ENCODE measurements at regions not wholly inside any gene's neighbourhood (a gene's known extent, or its start where the extent isn't known, plus 50 kb on each side); places are given as distances from the start of the nearest gene placed in this dataset.
A peak's percentile ranks its signal among the peaks of the same experiment; 100 is the strongest.

- TF ChIP-seq RAD21 (IDR thresholded peaks at IDR 0.05 in 1 of 2, conservative IDR thresholded peaks at IDR 0.05 in 1 of 2; ENCODE audit: low read depth in 2 of 2, low read length in 2 of 2) (peak in 1 of 2 experiments; percentile 15; a peak in 1 of 4 replicates), CEBPB (IDR thresholded peaks at IDR 0.05; ENCODE audit: low read depth, low read length) (no peak), KDM4A (IDR thresholded peaks at IDR 0.05; ENCODE audit: low read depth, low read length, severe bottlenecking) (no peak)
- CTCF ChIA-PET (ENCODE audit: partially characterized antibody), result interaction anchor here (3.3 kb wide), 1 partner anchor 37 kb away, joined by 17 read pairs; no protein-coding TSS in a partner anchor
- FAIRE-seq (no peak), DNase-seq (ENCODE audit: low read depth in 1 of 2, low spot score in 2 of 2) (no peak)
- 89% methylated on average over 25 of the region's 26 CpGs; no CpG with 5 or more reads in 1 of the 2 experiments for WGBS, 2 experiments (ENCODE audit: extremely low coverage in 1 of 2, insufficient coverage in 1 of 2, insufficient read length in 1 of 2, insufficient replicate concordance in 2 of 2, low coverage in 1 of 2, low lambda C conversion rate in 2 of 2, missing lambda C conversion rate in 1 of 2)
- no peak overlapping the region for H3K27ac ChIP-seq (ENCODE audit: low read depth, low read length)
- no peak overlapping the region for H4K8ac ChIP-seq (ENCODE audit: extremely low read depth, insufficient read depth, low read length)
- no peaks in the 10 kb centered on the region for H3K27me3 ChIP-seq (replicated peaks in 1 of 4; ENCODE audit: control insufficient read depth in 3 of 4, extremely low read depth in 1 of 4, insufficient read depth in 3 of 4, low read length in 3 of 4)
- no peak overlapping the region for H2BK20ac ChIP-seq (ENCODE audit: low read length)
- H4K20me1 ChIP-seq (replicated peaks in 1 of 2; ENCODE audit: control insufficient read depth in 1 of 2, insufficient read depth in 2 of 2, low read length in 2 of 2), result no peaks in the 10 kb centered on the region
- H3K18ac ChIP-seq (ENCODE audit: extremely low read depth, low read length), result no peak overlapping the region
- H4K91ac ChIP-seq (replicated peaks; ENCODE audit: insufficient read length, low read length), result no peak overlapping the region
- H2BK15ac ChIP-seq (ENCODE audit: low read length), result peak overlapping the region; percentile 16; the same call in 1 of the 2 replicates
- H2BK12ac ChIP-seq (ENCODE audit: low read depth, low read length), result no peak overlapping the region
- peaks cover 5 to 19% (median 13%) of the 10 kb centered on the region in 4 experiments for H3K4me1 ChIP-seq (replicated peaks in 1 of 4; ENCODE audit: control insufficient read depth in 3 of 4, insufficient read depth in 4 of 4, low read length in 3 of 4)
- no peaks in the 10 kb centered on the region for H3K79me1 ChIP-seq (ENCODE audit: low read depth, low read length)
- peak overlapping the region; percentile 2 for H4K5ac ChIP-seq (ENCODE audit: insufficient read length, low read depth, low read length)
- POLR2A ChIA-PET (ENCODE audit: partially characterized antibody), result no interaction called here
- no peak overlapping the region for H3K9ac ChIP-seq (replicated peaks in 1 of 4; ENCODE audit: extremely low read depth in 1 of 4, low read depth in 3 of 4, low read length in 3 of 4)
- no peak overlapping the region for H2AK5ac ChIP-seq (ENCODE audit: low read depth, low read length)
- H3K4ac ChIP-seq (replicated peaks; ENCODE audit: insufficient read length, low read depth, low read length), result no peak overlapping the region
- no peak overlapping the region for H2AFZ ChIP-seq (ENCODE audit: low read length)
- H3K14ac ChIP-seq (ENCODE audit: insufficient read length), result no peak overlapping the region
- no peaks in the 10 kb centered on the region for H3K9me3 ChIP-seq (ENCODE audit: insufficient read depth in 2 of 2, low read depth in 1 of 2, low read length in 1 of 2)
- H3K23ac ChIP-seq (ENCODE audit: insufficient read length), result no peak overlapping the region
- H3K23me2 ChIP-seq (ENCODE audit: low read depth, low read length), result no peaks in the 10 kb centered on the region
- H3K4me2 ChIP-seq (ENCODE audit: insufficient read depth in 1 of 2, low read depth in 2 of 2, low read length in 2 of 2), result no peak overlapping the region
- H2BK5ac ChIP-seq (ENCODE audit: low read depth, low read length), result peak overlapping the region; percentile 60; the same call in 1 of the 2 replicates
- no peaks in the 10 kb centered on the region for H3K36me3 ChIP-seq (ENCODE audit: control insufficient read depth in 2 of 4, insufficient read depth in 4 of 4, low read length in 3 of 4)
- H2BK120ac ChIP-seq (replicated peaks; ENCODE audit: low read depth, low read length), result no peak overlapping the region
- H3K79me2 ChIP-seq (ENCODE audit: control insufficient read depth in 1 of 2, insufficient read depth in 2 of 2, low read length in 2 of 2), result no peaks in the 10 kb centered on the region
- no peak overlapping the region for H3K56ac ChIP-seq (replicated peaks; ENCODE audit: insufficient read length, low read depth, low read length)
- no peak overlapping the region for H3K4me3 ChIP-seq (ENCODE audit: extremely low read depth in 1 of 4, insufficient read depth in 2 of 4, low read depth in 3 of 4, low read length in 4 of 4)
Observed at GRCh38 chr1:22238356-22239224, 95.7 kb upstream of the WNT4 start.

Data from H1 (cell line).